ENCODE measurements at regions not wholly inside any gene's neighbourhood (a gene's known extent, or its start where the extent isn't known, plus 50 kb on each side); places are given as distances from the start of the nearest gene placed in this dataset.

GRCh38 chr11:91771961-91772360 is 452.7 kb upstream of the FAT3 start:
- TF ChIP-seq CTCF (IDR thresholded peaks at IDR 0.05; ENCODE audit: insufficient read depth, low read length): no peak
- no peak for TF ChIP-seq REST (IDR thresholded peaks at IDR 0.05; ENCODE audit: insufficient replicate concordance, low read depth)
- no peak for TF ChIP-seq GABPA (IDR thresholded peaks at IDR 0.05; ENCODE audit: low read depth)
